HG02571 (cell line): ENCODE measurements at regions not wholly inside any gene's neighbourhood (a gene's known extent, or its start where the extent isn't known, plus 50 kb on each side); places are given as distances from the start of the nearest gene placed in this dataset.
"Not testable (repeated sequence)": the region's sequence is repeated elsewhere in the genome, so short reads cannot be mapped to it uniquely, and the experiment has no call there.

Experiments
- ATAC-seq: cut with Tn5 transposase; IDR thresholded peaks from one replicate; pipeline ENCODE4 v1.9.1; 2021; ENCODE audit warnings: mild to moderate bottlenecking, moderate library complexity; ENCODE audit not compliant: unreplicated experiment

DNA sequence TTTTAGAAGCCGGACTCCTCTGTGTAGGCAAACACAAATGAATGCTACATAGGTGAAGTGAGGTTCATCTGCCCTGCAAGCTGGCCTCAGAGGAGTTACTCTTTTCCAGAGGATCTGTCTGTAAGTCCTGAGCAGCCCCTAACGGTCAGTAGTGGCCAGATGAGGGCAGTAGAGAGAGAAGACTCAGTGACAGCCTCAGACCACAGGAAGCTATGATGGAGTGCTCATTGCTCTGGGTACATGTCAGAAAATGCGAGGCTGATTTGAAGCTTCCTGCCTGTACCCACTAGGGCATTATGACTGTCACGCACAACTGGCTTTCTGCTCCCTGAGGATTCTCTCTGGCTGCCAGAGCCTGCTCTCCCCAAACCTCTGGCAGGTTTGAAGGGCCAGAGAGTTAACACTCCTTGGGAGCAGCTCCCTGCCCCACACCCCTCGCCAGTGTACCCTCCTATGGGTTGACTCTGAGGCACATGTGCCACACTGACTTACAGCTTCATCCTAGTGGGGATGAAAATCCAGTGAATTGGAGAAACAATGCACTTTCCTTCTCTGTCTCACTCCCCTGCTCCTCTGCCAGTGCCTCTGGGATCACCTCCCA, 141.5 kb downstream of the GABRG2 start:
- peak; percentile 82 for ATAC-seq

GRCh38 chr5:162214551-162214950, 147.0 kb downstream of the GABRG2 start:
- ATAC-seq = no peak

DNA sequence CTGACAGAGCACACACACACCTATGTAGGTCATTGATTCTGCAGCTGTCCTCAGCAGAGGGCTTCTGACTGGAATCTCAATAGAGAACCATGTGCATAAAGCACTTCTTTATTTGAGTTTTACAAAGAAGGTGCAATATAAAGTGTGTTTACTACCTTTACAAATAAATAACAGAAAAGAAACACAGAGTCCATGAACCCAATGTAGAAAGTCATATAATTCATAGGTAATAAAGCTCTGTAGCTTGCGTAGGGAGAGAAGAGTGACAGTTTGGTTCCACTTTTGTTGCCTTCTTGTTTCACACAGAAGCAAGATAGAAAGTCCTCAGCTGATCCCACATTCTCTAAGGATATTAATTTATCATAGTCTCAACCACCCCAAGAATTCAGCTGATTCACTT, 149.5 kb downstream of the GABRG2 start:
- ATAC-seq = no peak

- no peak for ATAC-seq
Observed at GRCh38 chr5:162221910-162222309, 154.3 kb downstream of the GABRG2 start.

GRCh38 chr5:162227075-162227474, 159.5 kb downstream of the GABRG2 start:
- ATAC-seq = no peak

GRCh38 chr5:162230348-162230747, 162.8 kb downstream of the GABRG2 start:
- ATAC-seq = no peak

GRCh38 chr5:162231522-162231921, 163.9 kb downstream of the GABRG2 start:
- ATAC-seq = no peak

GRCh38 chr5:162240734-162241133, 173.2 kb downstream of the GABRG2 start:
- no peak for ATAC-seq

GRCh38 chr5:162242416-162242815, 174.8 kb downstream of the GABRG2 start:
- ATAC-seq = no peak

GRCh38 chr5:162243651-162244050, 176.1 kb downstream of the GABRG2 start:
- no peak for ATAC-seq

DNA sequence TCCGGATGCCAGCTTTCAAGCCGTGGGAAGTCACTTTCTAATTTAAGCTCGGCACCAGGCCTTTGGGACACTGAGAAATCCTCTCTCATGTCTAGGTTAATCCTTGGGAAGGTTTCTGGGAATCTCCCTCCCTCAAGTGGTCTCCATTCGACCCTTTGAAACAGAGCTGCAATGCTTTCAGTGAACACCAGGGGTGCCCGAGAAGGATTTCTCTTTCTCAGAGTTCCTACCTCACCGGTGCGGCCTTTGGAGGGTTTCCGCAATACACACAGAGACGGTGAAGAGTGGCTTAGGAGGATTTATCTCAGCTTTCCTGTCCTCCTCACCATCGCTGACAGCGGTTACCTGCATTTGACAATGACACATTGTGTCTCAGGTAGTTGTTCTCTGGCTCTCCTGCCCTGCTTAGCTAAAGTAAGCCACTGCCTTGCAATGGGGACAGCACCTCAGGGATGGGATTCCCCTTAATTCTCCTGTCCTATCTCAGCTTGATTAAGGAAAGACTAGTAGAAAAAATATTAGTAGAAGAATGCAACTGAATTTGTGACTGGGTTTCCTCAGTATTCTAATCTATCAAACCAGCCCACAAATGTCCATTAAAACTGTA, 180.6 kb downstream of the GABRG2 start:
- ATAC-seq = no peak

- ATAC-seq = no peak
Observed at GRCh38 chr5:162256711-162257110, 189.1 kb downstream of the GABRG2 start.

GRCh38 chr5:162268694-162269481, 201.3 kb downstream of the GABRG2 start:
- no peak for ATAC-seq

DNA sequence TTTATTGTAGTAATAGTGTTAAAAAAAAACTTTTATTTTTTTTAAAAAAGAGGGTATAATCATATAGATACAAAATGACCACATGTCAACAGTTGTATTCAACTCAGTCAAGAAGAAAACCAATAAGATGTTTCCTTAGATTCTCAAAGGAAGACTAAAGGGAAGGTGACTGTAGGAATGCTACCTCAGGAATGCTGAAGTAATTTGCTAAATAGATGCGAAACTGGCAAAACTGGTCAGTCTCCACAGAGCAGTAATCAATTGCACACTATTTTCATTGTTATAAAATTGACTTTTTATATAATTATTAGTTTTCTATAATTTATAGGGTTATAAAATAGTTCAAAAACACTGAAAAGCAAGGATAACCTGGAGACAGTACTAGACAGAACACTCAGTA, 204.8 kb downstream of the GABRG2 start:
- ATAC-seq = no peak

GRCh38 chr5:162274679-162275078, 207.1 kb downstream of the GABRG2 start:
- no peak for ATAC-seq

DNA sequence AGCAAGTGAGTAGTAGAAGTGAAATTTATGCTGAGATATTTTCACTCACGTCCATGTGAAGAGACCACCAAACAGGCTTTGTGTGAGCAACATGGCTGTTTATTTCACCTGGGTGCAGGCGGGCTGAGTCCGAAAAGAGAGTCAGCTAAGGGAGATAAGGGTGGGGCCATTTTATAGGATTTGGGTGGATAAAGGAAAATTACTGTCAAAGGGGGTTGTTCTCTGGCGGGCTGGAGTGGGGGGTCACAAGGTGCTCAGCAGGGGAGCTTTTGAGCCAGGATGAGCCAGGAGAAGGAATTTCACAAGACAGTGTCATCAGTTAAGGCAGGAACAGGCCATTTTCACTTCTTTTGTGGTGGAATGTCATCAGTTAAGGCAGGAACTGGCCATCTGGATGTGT, 207.8 kb downstream of the GABRG2 start:
- not testable (repeated sequence) for ATAC-seq

GRCh38 chr5:162282191-162282590, 214.6 kb downstream of the GABRG2 start:
- ATAC-seq = no peak

DNA sequence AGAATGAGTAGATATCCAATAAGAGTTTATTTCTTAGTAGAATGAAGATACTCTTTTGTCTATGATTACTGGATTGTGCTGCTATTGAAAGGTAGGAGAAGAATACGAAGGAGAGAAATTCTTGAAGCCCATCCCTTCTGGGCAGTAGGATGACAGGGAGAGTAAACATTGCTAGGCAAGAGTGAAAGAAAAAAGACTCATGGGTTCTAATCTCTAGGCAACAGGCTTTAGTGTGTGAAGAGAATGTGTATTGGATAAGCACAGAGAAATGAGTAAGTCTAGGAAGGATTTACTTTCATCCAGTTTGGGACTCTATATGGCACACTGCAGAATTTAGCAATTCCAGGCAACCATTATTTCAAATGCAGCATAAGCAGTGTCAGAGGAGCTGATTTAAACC, 216.0 kb downstream of the GABRG2 start:
- ATAC-seq = no peak

GRCh38 chr5:162288647-162289296, 221.2 kb downstream of the GABRG2 start:
- ATAC-seq = peak; percentile 82

- no peak for ATAC-seq
Observed at GRCh38 chr5:162289489-162289888, 221.9 kb downstream of the GABRG2 start.

DNA sequence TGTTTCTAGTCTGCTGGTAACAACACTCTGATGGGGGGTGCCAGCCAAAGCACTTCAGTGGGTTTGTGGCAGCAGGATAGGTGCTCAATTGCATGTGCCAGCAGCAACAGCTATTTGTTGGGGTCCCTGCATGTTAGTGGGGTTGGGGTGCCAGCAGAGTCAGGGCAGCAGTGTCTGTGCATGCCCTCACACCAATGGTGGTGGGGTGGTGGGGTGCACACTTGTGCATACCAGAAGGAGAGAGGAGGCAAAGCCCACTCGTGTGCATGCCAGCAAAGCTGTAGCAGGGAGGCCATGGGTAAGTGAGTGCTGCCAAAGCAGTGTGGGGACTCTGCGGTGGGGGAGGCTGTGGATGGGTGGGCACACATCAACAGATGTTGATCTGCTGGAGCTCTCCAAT, 232.2 kb downstream of the GABRG2 start:
- no peak for ATAC-seq

- ATAC-seq = no peak
Observed at GRCh38 chr5:162301356-162301755, 233.8 kb downstream of the GABRG2 start.
